Left renal cortex interstitium (tissue), 4 donors: ENCODE measurements at regions not wholly inside any gene's neighbourhood (a gene's known extent, or its start where the extent isn't known, plus 50 kb on each side); places are given as distances from the start of the nearest gene placed in this dataset.
"Not testable (repeated sequence)": the region's sequence is repeated elsewhere in the genome, so short reads cannot be mapped to it uniquely, and the experiment has no call there.

Experiments used
- DNase-seq, 4 donors: peaks; one replicate each; pipeline ENCODE4 v3.0.0-alpha.2; 2013; ENCODE audit warnings: low read depth in 4 of 4, low spot score in 2 of 4, missing footprints in 1 of 4

GRCh38 chr1:238787471-238787870 is 598.9 kb upstream of the CHRM3 start:
- no peak for DNase-seq

GRCh38 chr1:238783633-238784032 is 602.7 kb upstream of the CHRM3 start:
- no peak for DNase-seq

- DNase-seq = no peak
Observed at GRCh38 chr1:238779716-238780115, 606.7 kb upstream of the CHRM3 start.

GRCh38 chr1:238778113-238778512 is 608.3 kb upstream of the CHRM3 start:
- DNase-seq = no peak

- no peak for DNase-seq
Observed at GRCh38 chr1:238777551-238777950, 608.8 kb upstream of the CHRM3 start.

- no peak for DNase-seq
Observed at GRCh38 chr1:238776126-238776525, 610.2 kb upstream of the CHRM3 start.

- DNase-seq = no peak
Observed at GRCh38 chr1:238772322-238772721, 614.0 kb upstream of the CHRM3 start.

- no peak for DNase-seq
Observed at GRCh38 chr1:238767321-238767720, 619.0 kb upstream of the CHRM3 start.

GRCh38 chr1:238764779-238765178 is 621.6 kb upstream of the CHRM3 start:
- no peak for DNase-seq

- DNase-seq = no peak
Observed at GRCh38 chr1:238753252-238753651, 633.1 kb upstream of the CHRM3 start.

GRCh38 chr1:238752327-238752726 is 634.0 kb upstream of the CHRM3 start:
- DNase-seq = no peak

- no peak for DNase-seq
Observed at GRCh38 chr1:238745069-238745468, 641.3 kb upstream of the CHRM3 start.

- DNase-seq = peak; percentile 3 to 25 (median 8)
Observed at GRCh38 chr1:238738892-238739291, 647.5 kb upstream of the CHRM3 start.

- DNase-seq = no peak
Observed at GRCh38 chr1:238727670-238728069, 658.7 kb upstream of the CHRM3 start.

GRCh38 chr1:238722812-238723211 is 663.6 kb upstream of the CHRM3 start:
- DNase-seq = no peak

- no peak for DNase-seq
Observed at GRCh38 chr1:238710697-238711096, 675.7 kb upstream of the CHRM3 start.

GRCh38 chr1:238701024-238701423 is 685.3 kb upstream of the CHRM3 start:
- DNase-seq = no peak

- no peak for DNase-seq
Observed at GRCh38 chr1:238690415-238690814, 696.0 kb upstream of the CHRM3 start.

GRCh38 chr1:238684576-238684975 is 701.8 kb upstream of the CHRM3 start:
- DNase-seq = not testable (repeated sequence)

- no peak for DNase-seq
Observed at GRCh38 chr1:238681451-238681850, 704.9 kb upstream of the CHRM3 start.

GRCh38 chr1:238681021-238681420 is 705.3 kb upstream of the CHRM3 start:
- no peak for DNase-seq

GRCh38 chr1:238677567-238677966 is 708.8 kb upstream of the CHRM3 start:
- no peak for DNase-seq

GRCh38 chr1:238675221-238675620 is 711.1 kb upstream of the CHRM3 start:
- peak in 2 of 4 donors; percentile 6 to 8 for DNase-seq

GRCh38 chr1:238674316-238674715 is 712.1 kb upstream of the CHRM3 start:
- no peak for DNase-seq
